RWPE1 (cell line): ENCODE measurements at regions not wholly inside any gene's neighbourhood (a gene's known extent, or its start where the extent isn't known, plus 50 kb on each side); places are given as distances from the start of the nearest gene placed in this dataset.

Experiments
- CTCF ChIA-PET: fragments of 350-600 bp; sonication (Branson Sonifier 250); formaldehyde crosslinking; extraction: SDS; loops from one replicate; lab custom pipeline; 2021; lab: Yijun Ruan, JAX
- POLR2A ChIA-PET: fragments of 400-600 bp; formaldehyde crosslinking; extraction: SDS; loops from one replicate; lab custom pipeline; 2020; ENCODE audit warnings: antibody characterized with exemption; ENCODE audit not compliant: low non-redundant PET; lab: Yijun Ruan, JAX
- DNase-seq: peaks from one replicate; pipeline ENCODE4 v3.0.0; 2012; ENCODE audit warnings: low spot score
- H3K27ac ChIP-seq: fragments of 450-650 bp; 2 replicates; pipeline ENCODE4 v1.5.1; 2017
- TF ChIP-seq, protein P1 (sequence below): fragments of 450-650 bp; conservative IDR thresholded peaks from 2 replicates; pipeline ENCODE4 v1.5.1; 2017; ENCODE audit warnings: low read depth, mild to moderate bottlenecking

GRCh38 chr15:23839893-23840474 lies 152.9 kb upstream of the NDN start:
- DNase-seq: no peak
- TF ChIP-seq, protein P1, sequence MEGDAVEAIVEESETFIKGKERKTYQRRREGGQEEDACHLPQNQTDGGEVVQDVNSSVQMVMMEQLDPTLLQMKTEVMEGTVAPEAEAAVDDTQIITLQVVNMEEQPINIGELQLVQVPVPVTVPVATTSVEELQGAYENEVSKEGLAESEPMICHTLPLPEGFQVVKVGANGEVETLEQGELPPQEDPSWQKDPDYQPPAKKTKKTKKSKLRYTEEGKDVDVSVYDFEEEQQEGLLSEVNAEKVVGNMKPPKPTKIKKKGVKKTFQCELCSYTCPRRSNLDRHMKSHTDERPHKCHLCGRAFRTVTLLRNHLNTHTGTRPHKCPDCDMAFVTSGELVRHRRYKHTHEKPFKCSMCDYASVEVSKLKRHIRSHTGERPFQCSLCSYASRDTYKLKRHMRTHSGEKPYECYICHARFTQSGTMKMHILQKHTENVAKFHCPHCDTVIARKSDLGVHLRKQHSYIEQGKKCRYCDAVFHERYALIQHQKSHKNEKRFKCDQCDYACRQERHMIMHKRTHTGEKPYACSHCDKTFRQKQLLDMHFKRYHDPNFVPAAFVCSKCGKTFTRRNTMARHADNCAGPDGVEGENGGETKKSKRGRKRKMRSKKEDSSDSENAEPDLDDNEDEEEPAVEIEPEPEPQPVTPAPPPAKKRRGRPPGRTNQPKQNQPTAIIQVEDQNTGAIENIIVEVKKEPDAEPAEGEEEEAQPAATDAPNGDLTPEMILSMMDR: no peak
- CTCF ChIA-PET: no interaction called here
- H3K27ac ChIP-seq: no peak overlapping the region
- POLR2A ChIA-PET: no interaction called here

GRCh38 chr15:23846218-23846617 lies 159.1 kb upstream of the NDN start:
- POLR2A ChIA-PET: no interaction called here
- CTCF ChIA-PET: no interaction called here
- TF ChIP-seq, protein P1: no peak
- DNase-seq: no peak
- no peak overlapping the region for H3K27ac ChIP-seq

- ChIA-PET POLR2A (no interaction called here), CTCF (no interaction called here)
- DNase-seq: no peak
- TF ChIP-seq, protein P1: no peak
- H3K27ac ChIP-seq: no peak overlapping the region
Measured at GRCh38 chr15:23850666-23851065, 163.6 kb upstream of the NDN start.

GRCh38 chr15:23851921-23852320 lies 164.8 kb upstream of the NDN start:
- TF ChIP-seq, protein P1: no peak
- POLR2A ChIA-PET: no interaction called here
- CTCF ChIA-PET: no interaction called here
- no peak overlapping the region for H3K27ac ChIP-seq
- no peak for DNase-seq

- ChIA-PET CTCF (no interaction called here), POLR2A (no interaction called here)
- no peak for DNase-seq
- TF ChIP-seq, protein P1: no peak
- H3K27ac ChIP-seq: no peak overlapping the region
Measured at GRCh38 chr15:23853286-23853685, 166.2 kb upstream of the NDN start.

DNA sequence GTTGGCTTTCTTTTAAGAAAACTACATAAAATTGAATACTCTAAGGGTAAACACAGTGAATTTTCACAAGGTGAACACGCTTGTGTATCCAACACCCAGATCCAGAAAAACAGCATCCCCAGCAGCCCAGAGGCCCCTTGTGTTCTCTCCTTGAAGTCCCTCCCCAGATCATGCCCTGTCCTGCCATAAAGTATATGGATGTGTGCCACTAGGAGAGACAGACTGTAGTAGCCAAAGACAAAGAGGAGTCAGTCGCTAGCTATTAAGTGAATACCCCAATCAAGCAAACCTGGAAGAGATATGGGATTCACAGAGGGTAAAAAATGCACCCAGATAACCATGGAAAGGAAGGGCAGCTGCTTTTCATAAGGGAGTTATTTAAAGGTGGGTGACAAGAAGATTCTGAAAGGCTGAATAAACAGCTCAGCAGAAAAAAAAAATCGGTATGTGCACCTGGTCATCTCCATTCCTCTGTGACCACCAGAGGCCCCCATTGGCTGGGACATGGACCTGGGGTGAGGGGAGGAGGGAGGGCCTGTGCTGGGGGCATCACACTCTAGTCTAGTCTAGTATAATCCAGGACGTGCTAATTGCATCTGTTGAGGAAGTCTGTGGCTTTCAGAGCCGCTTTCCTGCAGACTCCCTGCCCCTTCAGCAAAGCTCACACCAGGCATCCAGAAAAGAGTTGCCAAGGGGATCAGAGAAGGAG lies 167.3 kb upstream of the NDN start:
- ChIA-PET POLR2A (no interaction called here), CTCF (interaction anchor here (0.6 kb wide), 1 partner anchor 238 kb away, joined by 3 read pairs; no protein-coding TSS in a partner anchor)
- H3K27ac ChIP-seq: no peak overlapping the region
- TF ChIP-seq, protein P1: no peak
- DNase-seq: no peak
